HepG2 (cell line): ENCODE measurements at regions not wholly inside any gene's neighbourhood (a gene's known extent, or its start where the extent isn't known, plus 50 kb on each side); places are given as distances from the start of the nearest gene placed in this dataset.

Experiments
- ATAC-seq: fragments of 200-7000 bp; cut with Tn5 transposase; 3 replicates; pipeline ENCODE4 v1.9.1; 2020; ENCODE audit warnings: mild to moderate bottlenecking, moderate library complexity
- BruUV-seq: library from RNA; stranded (reverse); fragments of 400-500 nt; replicated peaks from 2 replicates; lab custom pipeline; 2021; lab: Mats Ljungman, UMichigan
- CTCF ChIA-PET: fragments of 300-600 bp; formaldehyde crosslinking; extraction: SDS; loops from one replicate; lab custom pipeline; 2021; ENCODE audit warnings: low total read pairs, inconsistent platforms, low intra/inter-chr PET ratio; lab: Yijun Ruan, JAX
- POLR2A ChIA-PET: fragments of 350-600 bp; sonication (Branson Sonifier 250); formaldehyde crosslinking; loops from one replicate; lab custom pipeline; 2020; ENCODE audit warnings: antibody characterized with exemption, inconsistent platforms; lab: Yijun Ruan, JAX
- DNase-seq: peaks from one replicate; pipeline ENCODE4 v3.0.0-alpha.2; 2015; ENCODE audit warnings: low spot score
- FAIRE-seq: peaks from 3 replicates; lab custom pipeline; 2011; peaks lifted over from hg19 to GRCh38; lab: Jason Lieb, UNC
- H2AFZ ChIP-seq: one replicate; pipeline ENCODE4 v1.6.1; 2011; ENCODE audit warnings: low read length, inconsistent platforms
- H3K27ac ChIP-seq: fragments of 300-600 bp; 3 replicates; pipeline ENCODE4 v1.8.0; 2011; ENCODE audit warnings: mixed run types, mild to moderate bottlenecking, mixed read lengths, low read length, inconsistent platforms; ENCODE audit not compliant: insufficient read depth; ENCODE audit errors: extremely low read length
- H3K27me3 ChIP-seq, 2 experiments: fragments of 200-600 bp in 1 of 2; 2 replicates in 1 of 2; 3 replicates in 1 of 2; pipeline versions ENCODE4 v1.6.0 to v1.8.0; 2011; ENCODE audit warnings: low read length in 2 of 2, mild to moderate bottlenecking in 2 of 2, moderate library complexity in 2 of 2, inconsistent platforms in 1 of 2; ENCODE audit not compliant: insufficient read depth in 2 of 2, control insufficient read depth in 1 of 2
- H3K36me3 ChIP-seq, 2 experiments: fragments of 200-600 bp in 1 of 2; replicated peaks in 1 of 2; 2 replicates in 1 of 2; 3 replicates in 1 of 2; pipeline versions ENCODE4 v1.5.1 to v1.8.0; 2011; ENCODE audit warnings: low read length in 2 of 2, inconsistent platforms in 1 of 2; ENCODE audit not compliant: insufficient read depth in 2 of 2, control insufficient read depth in 1 of 2
- H3K4me1 ChIP-seq: 2 replicates; pipeline ENCODE4 v1.5.1; 2012; ENCODE audit warnings: low read length, inconsistent platforms; ENCODE audit not compliant: insufficient read depth
- H3K4me2 ChIP-seq: 2 replicates; pipeline ENCODE4 v1.6.0; 2011; ENCODE audit warnings: low read depth, low read length, inconsistent platforms
- H3K4me3 ChIP-seq, 3 experiments: fragments of 200-600 bp in 1 of 3; sonication (generic), shearing (Covaris generic) in 1 of 3; replicated peaks in 1 of 3; 2 replicates each; pipeline ENCODE4 v1.5.1; 2011 to 2016; ENCODE audit warnings: low read length in 3 of 3, inconsistent platforms in 2 of 3, low read depth in 2 of 3, mild to moderate bottlenecking in 2 of 3, control low read depth in 1 of 3, mixed read lengths in 1 of 3; ENCODE audit not compliant: insufficient read depth in 1 of 3
- H3K79me2 ChIP-seq: one replicate; pipeline ENCODE4 v1.6.1; 2011; ENCODE audit warnings: low read length, inconsistent platforms; ENCODE audit not compliant: insufficient read depth
- H3K9ac ChIP-seq: 2 replicates; pipeline ENCODE4 v1.6.0; 2011; ENCODE audit warnings: mild to moderate bottlenecking, low read depth, low read length, inconsistent platforms; ENCODE audit not compliant: insufficient read depth
- H3K9me3 ChIP-seq: 2 replicates; pipeline ENCODE4 v1.5.1; 2012; ENCODE audit warnings: mild to moderate bottlenecking, low read length
- H4K20me1 ChIP-seq: 2 replicates; pipeline ENCODE4 v1.6.0; 2011; ENCODE audit warnings: inconsistent platforms, mild to moderate bottlenecking, low read length, moderate library complexity; ENCODE audit not compliant: insufficient read depth
- ASH2L ChIP-seq: fragments of 300-600, 200-600 bp; sonication (generic); IDR thresholded peaks from 2 replicates; pipeline ENCODE4 v1.7.0; 2017; ENCODE audit warnings: low read depth, mild to moderate bottlenecking, moderate library complexity, mixed read lengths, low read length; ENCODE audit not compliant: insufficient read length
- EED ChIP-seq: sonication (generic); formaldehyde crosslinking; IDR thresholded peaks from 2 replicates; pipeline ENCODE4 v1.5.0; 2020; ENCODE audit warnings: mild to moderate bottlenecking, missing genetic modification reagents
- FOXA3 ChIP-seq: IDR thresholded peaks from 2 replicates; pipeline ENCODE4 v1.6.1; 2016; ENCODE audit warnings: missing genetic modification reagents, missing compliant biosample characterization
- HDAC1 ChIP-seq: sonication (generic); formaldehyde crosslinking; IDR thresholded peaks from 2 replicates; pipeline ENCODE4 v1.5.1; 2020; ENCODE audit warnings: mild to moderate bottlenecking, missing genetic modification reagents
- KMT2A ChIP-seq: sonication (generic); formaldehyde crosslinking; IDR thresholded peaks from 2 replicates; pipeline ENCODE4 v1.4.0; 2020; ENCODE audit warnings: missing genetic modification reagents
- MBNL3 ChIP-seq: fragments of 250-450 bp; sonication (Bioruptor Pico); conservative IDR thresholded peaks from 2 replicates; pipeline ENCODE4 v1.8.0; 2022; ENCODE audit warnings: mild to moderate bottlenecking, inconsistent platforms
- NAIF1 ChIP-seq: sonication (generic); formaldehyde crosslinking; IDR thresholded peaks from 2 replicates; pipeline ENCODE4 v1.5.0; 2020; ENCODE audit warnings: mild to moderate bottlenecking, missing genetic modification reagents, borderline replicate concordance
- NR2F1 ChIP-seq, 2 experiments: fragments of 450-650 bp in 1 of 2; formaldehyde crosslinking in 1 of 2; IDR thresholded peaks; 2 replicates each; pipeline versions ENCODE4 v1.5.0 to v1.6.1; 2016 to 2020; ENCODE audit warnings: mild to moderate bottlenecking in 1 of 2, missing compliant biosample characterization in 1 of 2, missing genetic modification reagents in 1 of 2, moderate library complexity in 1 of 2
- PHF21A ChIP-seq: sonication (generic); formaldehyde crosslinking; IDR thresholded peaks from 2 replicates; pipeline ENCODE4 v1.5.0; 2020; ENCODE audit warnings: mild to moderate bottlenecking, missing genetic modification reagents
- POLR2AphosphoS2 ChIP-seq: IDR thresholded peaks from 2 replicates; pipeline ENCODE4 v1.6.1; 2011; ENCODE audit warnings: low read depth, low read length, improper control_type of control experiment
- SAP130 ChIP-seq: IDR thresholded peaks from 2 replicates; pipeline ENCODE4 v1.6.1; 2016; ENCODE audit warnings: low read depth
- ZBTB8A ChIP-seq: sonication (generic); formaldehyde crosslinking; IDR thresholded peaks from 2 replicates; pipeline ENCODE4 v1.4.0; 2020; ENCODE audit warnings: mild to moderate bottlenecking, low read depth, missing genetic modification reagents, borderline replicate concordance
- ZNF557 ChIP-seq: sonication (generic); formaldehyde crosslinking; IDR thresholded peaks from 2 replicates; pipeline ENCODE4 v1.4.0; 2020; ENCODE audit warnings: missing genetic modification reagents
- ZNF629 ChIP-seq: sonication (generic); formaldehyde crosslinking; conservative IDR thresholded peaks from 2 replicates; pipeline ENCODE4 v1.5.0; 2020; ENCODE audit warnings: missing genetic modification reagents
- ZNF788 ChIP-seq: sonication (generic); formaldehyde crosslinking; IDR thresholded peaks from 2 replicates; pipeline ENCODE4 v1.5.0; 2020; ENCODE audit warnings: mild to moderate bottlenecking, missing genetic modification reagents, borderline replicate concordance
- in situ Hi-C: cut with HindIII; loops from 2 replicates; pipeline ENCODE4 v1.10.0; 2017; ENCODE audit warnings: low pct_unique_long_range_greater_than_20kb; ENCODE audit not compliant: extremely low pct_ligation_motif_present
- intact Hi-C: fragments of 100-400 bp; cut with micrococcal nuclease; formaldehyde crosslinking; loops from one replicate; pipeline ENCODE4 v1.10.0; 2022; ENCODE audit not compliant: unreplicated experiment
- TF ChIP-seq, protein P1 (sequence below): sonication (generic); formaldehyde crosslinking; IDR thresholded peaks from 2 replicates; pipeline ENCODE4 v1.4.0; 2020; ENCODE audit warnings: mild to moderate bottlenecking, missing genetic modification reagents, borderline replicate concordance
- TF ChIP-seq, protein P2 (sequence below): sonication (generic); formaldehyde crosslinking; IDR thresholded peaks from 2 replicates; pipeline ENCODE4 v1.4.0; 2020; ENCODE audit warnings: missing genetic modification reagents, borderline replicate concordance

DNA sequence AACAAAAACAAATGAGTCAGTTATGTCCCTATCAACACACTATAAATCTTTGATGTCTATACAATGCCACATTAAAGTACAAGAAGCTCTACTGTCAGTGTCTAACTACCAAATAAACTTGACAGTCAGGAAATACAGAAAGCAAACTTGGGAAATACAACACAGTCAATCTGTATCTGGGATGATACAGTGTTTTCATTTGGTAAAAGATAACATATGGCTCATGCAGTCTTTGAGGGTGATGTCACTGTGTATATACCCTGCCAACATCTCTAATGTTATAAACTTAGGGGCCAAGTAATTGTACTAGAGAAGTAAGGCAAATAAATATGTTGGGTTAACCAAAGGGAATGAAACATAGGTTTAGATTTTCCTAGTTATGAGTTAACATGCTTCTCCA, 552.5 kb upstream of the ADAMTS5 start:
- no peaks in the 10 kb centered on the region for H4K20me1 ChIP-seq
- H3K4me1 ChIP-seq: no peaks in the 10 kb centered on the region
- BruUV-seq: no TSS peak
- no peak overlapping the region for H3K4me3 ChIP-seq
- ATAC-seq: no peak
- DNase-seq: no peak
- in situ Hi-C loops (no loop called here), intact Hi-C loops (no loop called here)
- POLR2A ChIA-PET: no interaction called here
- no peak overlapping the region for H3K9ac ChIP-seq
- no peaks in the 10 kb centered on the region for H3K36me3 ChIP-seq
- H3K79me2 ChIP-seq: no peaks in the 10 kb centered on the region
- no peak overlapping the region for H2AFZ ChIP-seq
- no peak overlapping the region for H3K4me2 ChIP-seq
- CTCF ChIA-PET: no interaction called here
- no peaks in the 10 kb centered on the region for H3K27me3 ChIP-seq
- H3K27ac ChIP-seq: no peak overlapping the region
- FAIRE-seq: no peak
- peaks cover 68% of the 10 kb centered on the region for H3K9me3 ChIP-seq
- TF ChIP-seq PHF21A (CRISPR knock-in tag): no peak
- TF ChIP-seq ZNF629 (CRISPR knock-in tag): no peak
- TF ChIP-seq KMT2A (CRISPR knock-in tag): no peak
- TF ChIP-seq NAIF1 (CRISPR knock-in tag): no peak
- TF ChIP-seq, protein P1, sequence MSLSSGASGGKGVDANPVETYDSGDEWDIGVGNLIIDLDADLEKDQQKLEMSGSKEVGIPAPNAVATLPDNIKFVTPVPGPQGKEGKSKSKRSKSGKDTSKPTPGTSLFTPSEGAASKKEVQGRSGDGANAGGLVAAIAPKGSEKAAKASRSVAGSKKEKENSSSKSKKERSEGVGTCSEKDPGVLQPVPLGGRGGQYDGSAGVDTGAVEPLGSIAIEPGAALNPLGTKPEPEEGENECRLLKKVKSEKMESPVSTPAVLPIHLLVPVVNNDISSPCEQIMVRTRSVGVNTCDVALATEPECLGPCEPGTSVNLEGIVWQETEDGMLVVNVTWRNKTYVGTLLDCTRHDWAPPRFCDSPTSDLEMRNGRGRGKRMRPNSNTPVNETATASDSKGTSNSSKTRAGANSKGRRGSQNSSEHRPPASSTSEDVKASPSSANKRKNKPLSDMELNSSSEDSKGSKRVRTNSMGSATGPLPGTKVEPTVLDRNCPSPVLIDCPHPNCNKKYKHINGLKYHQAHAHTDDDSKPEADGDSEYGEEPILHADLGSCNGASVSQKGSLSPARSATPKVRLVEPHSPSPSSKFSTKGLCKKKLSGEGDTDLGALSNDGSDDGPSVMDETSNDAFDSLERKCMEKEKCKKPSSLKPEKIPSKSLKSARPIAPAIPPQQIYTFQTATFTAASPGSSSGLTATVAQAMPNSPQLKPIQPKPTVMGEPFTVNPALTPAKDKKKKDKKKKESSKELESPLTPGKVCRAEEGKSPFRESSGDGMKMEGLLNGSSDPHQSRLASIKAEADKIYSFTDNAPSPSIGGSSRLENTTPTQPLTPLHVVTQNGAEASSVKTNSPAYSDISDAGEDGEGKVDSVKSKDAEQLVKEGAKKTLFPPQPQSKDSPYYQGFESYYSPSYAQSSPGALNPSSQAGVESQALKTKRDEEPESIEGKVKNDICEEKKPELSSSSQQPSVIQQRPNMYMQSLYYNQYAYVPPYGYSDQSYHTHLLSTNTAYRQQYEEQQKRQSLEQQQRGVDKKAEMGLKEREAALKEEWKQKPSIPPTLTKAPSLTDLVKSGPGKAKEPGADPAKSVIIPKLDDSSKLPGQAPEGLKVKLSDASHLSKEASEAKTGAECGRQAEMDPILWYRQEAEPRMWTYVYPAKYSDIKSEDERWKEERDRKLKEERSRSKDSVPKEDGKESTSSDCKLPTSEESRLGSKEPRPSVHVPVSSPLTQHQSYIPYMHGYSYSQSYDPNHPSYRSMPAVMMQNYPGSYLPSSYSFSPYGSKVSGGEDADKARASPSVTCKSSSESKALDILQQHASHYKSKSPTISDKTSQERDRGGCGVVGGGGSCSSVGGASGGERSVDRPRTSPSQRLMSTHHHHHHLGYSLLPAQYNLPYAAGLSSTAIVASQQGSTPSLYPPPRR: no peak
- no peak for TF ChIP-seq ZNF788
- TF ChIP-seq POLR2AphosphoS2: no peak
- TF ChIP-seq ZNF557: no peak
- TF ChIP-seq MBNL3 (CRISPR knock-in tag): no peak
- TF ChIP-seq FOXA3 (CRISPR knock-in tag): no peak
- TF ChIP-seq ASH2L: no peak
- TF ChIP-seq, protein P2, sequence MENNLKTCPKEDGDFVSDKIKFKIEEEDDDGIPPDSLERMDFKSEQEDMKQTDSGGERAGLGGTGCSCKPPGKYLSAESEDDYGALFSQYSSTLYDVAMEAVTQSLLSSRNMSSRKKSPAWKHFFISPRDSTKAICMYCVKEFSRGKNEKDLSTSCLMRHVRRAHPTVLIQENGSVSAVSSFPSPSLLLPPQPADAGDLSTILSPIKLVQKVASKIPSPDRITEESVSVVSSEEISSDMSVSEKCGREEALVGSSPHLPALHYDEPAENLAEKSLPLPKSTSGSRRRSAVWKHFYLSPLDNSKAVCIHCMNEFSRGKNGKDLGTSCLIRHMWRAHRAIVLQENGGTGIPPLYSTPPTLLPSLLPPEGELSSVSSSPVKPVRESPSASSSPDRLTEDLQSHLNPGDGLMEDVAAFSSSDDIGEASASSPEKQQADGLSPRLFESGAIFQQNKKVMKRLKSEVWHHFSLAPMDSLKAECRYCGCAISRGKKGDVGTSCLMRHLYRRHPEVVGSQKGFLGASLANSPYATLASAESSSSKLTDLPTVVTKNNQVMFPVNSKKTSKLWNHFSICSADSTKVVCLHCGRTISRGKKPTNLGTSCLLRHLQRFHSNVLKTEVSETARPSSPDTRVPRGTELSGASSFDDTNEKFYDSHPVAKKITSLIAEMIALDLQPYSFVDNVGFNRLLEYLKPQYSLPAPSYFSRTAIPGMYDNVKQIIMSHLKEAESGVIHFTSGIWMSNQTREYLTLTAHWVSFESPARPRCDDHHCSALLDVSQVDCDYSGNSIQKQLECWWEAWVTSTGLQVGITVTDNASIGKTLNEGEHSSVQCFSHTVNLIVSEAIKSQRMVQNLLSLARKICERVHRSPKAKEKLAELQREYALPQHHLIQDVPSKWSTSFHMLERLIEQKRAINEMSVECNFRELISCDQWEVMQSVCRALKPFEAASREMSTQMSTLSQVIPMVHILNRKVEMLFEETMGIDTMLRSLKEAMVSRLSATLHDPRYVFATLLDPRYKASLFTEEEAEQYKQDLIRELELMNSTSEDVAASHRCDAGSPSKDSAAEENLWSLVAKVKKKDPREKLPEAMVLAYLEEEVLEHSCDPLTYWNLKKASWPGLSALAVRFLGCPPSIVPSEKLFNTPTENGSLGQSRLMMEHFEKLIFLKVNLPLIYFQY: no peak
- TF ChIP-seq NR2F1 (CRISPR knock-in tag; IDR thresholded peaks at IDR 0.05): no peak
- no peak for TF ChIP-seq EED (CRISPR knock-in tag)
- no peak for TF ChIP-seq SAP130 (CRISPR knock-in tag)
- no peak for TF ChIP-seq ZBTB8A (CRISPR knock-in tag)
- TF ChIP-seq HDAC1 (CRISPR knock-in tag): no peak
